GM23338 (cell line): ENCODE measurements at regions not wholly inside any gene's neighbourhood (a gene's known extent, or its start where the extent isn't known, plus 50 kb on each side); places are given as distances from the start of the nearest gene placed in this dataset.

ENCODE experiments used
- ATAC-seq: fragments of 200-7000 bp; cut with Tn5 transposase; 3 replicates; pipeline ENCODE4 v1.9.1; 2020
- DNase-seq: peaks from one replicate; pipeline ENCODE4 v3.0.0-alpha.2; 2015; ENCODE audit warnings: low spot score
- H2AFZ ChIP-seq: fragments of 200-600 bp; sonication (generic); 2 replicates; pipeline ENCODE4 v1.8.0; 2016; ENCODE audit warnings: antibody characterized with exemption, mild to moderate bottlenecking, moderate library complexity
- H3F3A ChIP-seq: fragments of 200-600 bp; sonication (generic); replicated peaks from 2 replicates; pipeline ENCODE4 v1.8.0; 2017; ENCODE audit warnings: antibody characterized with exemption, mixed run types, low read depth
- H3K27ac ChIP-seq: fragments of 200-600 bp; sonication (generic); 2 replicates; pipeline ENCODE4 v1.6.1; 2016; ENCODE audit warnings: low read depth
- H3K27me3 ChIP-seq: fragments of 200-600 bp; sonication (generic); 2 replicates; pipeline ENCODE4 v1.8.0; 2016; ENCODE audit warnings: mild to moderate bottlenecking, mixed run types, moderate library complexity; ENCODE audit not compliant: insufficient read depth
- H3K36me3 ChIP-seq: fragments of 200-600 bp; sonication (generic); 2 replicates; pipeline ENCODE4 v1.8.0; 2016; ENCODE audit warnings: mild to moderate bottlenecking; ENCODE audit not compliant: insufficient read depth
- H3K4me1 ChIP-seq: fragments of 200-600 bp; sonication (generic); 2 replicates; pipeline ENCODE4 v1.8.0; 2016; ENCODE audit warnings: mild to moderate bottlenecking, moderate library complexity; ENCODE audit not compliant: insufficient read depth
- H3K4me2 ChIP-seq: fragments of 200-600 bp; sonication (generic); 2 replicates; pipeline ENCODE4 v1.7.1; 2017; ENCODE audit warnings: mixed run types
- H3K4me3 ChIP-seq: fragments of 200-600 bp; sonication (generic); 2 replicates; pipeline ENCODE4 v1.6.1; 2016; ENCODE audit warnings: mixed run types
- H3K79me2 ChIP-seq: fragments of 200-600 bp; sonication (generic); replicated peaks from 2 replicates; pipeline ENCODE4 v1.8.0; 2017; ENCODE audit warnings: mild to moderate bottlenecking; ENCODE audit not compliant: insufficient read depth
- H3K9me2 ChIP-seq: fragments of 200-600 bp; sonication (generic); 2 replicates; pipeline ENCODE4 v1.8.0; 2017; ENCODE audit not compliant: insufficient read depth
- H4K20me1 ChIP-seq: fragments of 200-600 bp; sonication (generic); replicated peaks from 2 replicates; pipeline ENCODE4 v1.8.0; 2017; ENCODE audit warnings: mild to moderate bottlenecking; ENCODE audit not compliant: insufficient read depth
- H3K27ac Mint-ChIP-seq: 2 replicates; pipeline ENCODE4 v1.8.0; 2020; ENCODE audit warnings: inconsistent platforms, mild to moderate bottlenecking, moderate library complexity, mixed read lengths
- H3K27me3 Mint-ChIP-seq: 3 replicates; pipeline ENCODE4 v1.8.0; 2022; ENCODE audit warnings: low read depth, mild to moderate bottlenecking, moderate library complexity, mixed read lengths, inconsistent platforms; ENCODE audit not compliant: insufficient read depth, poor library complexity
- H3K36me3 Mint-ChIP-seq: 3 replicates; pipeline ENCODE4 v1.8.0; 2021; ENCODE audit warnings: low read depth, mild to moderate bottlenecking, inconsistent platforms, moderate library complexity, mixed read lengths
- H3K4me1 Mint-ChIP-seq: 3 replicates; pipeline ENCODE4 v1.8.0; 2020; ENCODE audit warnings: mild to moderate bottlenecking, inconsistent platforms, mixed read lengths
- H3K4me3 Mint-ChIP-seq: 3 replicates; pipeline ENCODE4 v1.8.0; 2021; ENCODE audit warnings: moderate library complexity, mild to moderate bottlenecking, inconsistent platforms, mixed read lengths
- H3K9me3 Mint-ChIP-seq: 3 replicates; pipeline ENCODE4 v1.8.0; 2020; ENCODE audit warnings: moderate library complexity, mild to moderate bottlenecking, inconsistent platforms, mixed read lengths
- EZH2 ChIP-seq: fragments of 200-600 bp; sonication (generic); IDR thresholded peaks from one replicate; pipeline ENCODE4 v1.8.0; 2017; ENCODE audit warnings: antibody characterized with exemption, mild to moderate bottlenecking, low read depth; ENCODE audit not compliant: unreplicated experiment
- EZH2phosphoT487 ChIP-seq: fragments of 200-600 bp; sonication (generic); IDR thresholded peaks from one replicate; pipeline ENCODE4 v1.8.1; 2018; ENCODE audit warnings: antibody characterized with exemption; ENCODE audit not compliant: unreplicated experiment
- JUNB ChIP-seq: IDR thresholded peaks from one replicate; pipeline ENCODE4 v1.6.1; 2016; ENCODE audit warnings: antibody characterized with exemption; ENCODE audit not compliant: unreplicated experiment
- NANOG ChIP-seq: IDR thresholded peaks from 2 replicates; pipeline ENCODE4 v1.6.1; 2016; ENCODE audit warnings: antibody characterized with exemption, borderline replicate concordance
- POLR2AphosphoS5 ChIP-seq: IDR thresholded peaks from 2 replicates; pipeline ENCODE4 v1.6.1; 2016; ENCODE audit warnings: antibody characterized with exemption, low read depth
- STAT1 ChIP-seq: IDR thresholded peaks from one replicate; pipeline ENCODE4 v1.6.1; 2016; ENCODE audit warnings: antibody characterized with exemption; ENCODE audit not compliant: unreplicated experiment
- TF ChIP-seq, protein P1 (sequence below): IDR thresholded peaks from one replicate; pipeline ENCODE4 v1.6.1; 2018; ENCODE audit warnings: antibody characterized with exemption; ENCODE audit not compliant: unreplicated experiment
- TF ChIP-seq, protein P2 (sequence below): IDR thresholded peaks from 2 replicates; pipeline ENCODE4 v1.6.1; 2016; ENCODE audit warnings: antibody characterized with exemption
- TF ChIP-seq, protein P3 (sequence below): fragments of 250-450 bp; sonication (Bioruptor Pico); IDR thresholded peaks from 2 replicates; pipeline ENCODE4 v1.5.0; 2020; ENCODE audit warnings: mild to moderate bottlenecking, moderate library complexity

DNA sequence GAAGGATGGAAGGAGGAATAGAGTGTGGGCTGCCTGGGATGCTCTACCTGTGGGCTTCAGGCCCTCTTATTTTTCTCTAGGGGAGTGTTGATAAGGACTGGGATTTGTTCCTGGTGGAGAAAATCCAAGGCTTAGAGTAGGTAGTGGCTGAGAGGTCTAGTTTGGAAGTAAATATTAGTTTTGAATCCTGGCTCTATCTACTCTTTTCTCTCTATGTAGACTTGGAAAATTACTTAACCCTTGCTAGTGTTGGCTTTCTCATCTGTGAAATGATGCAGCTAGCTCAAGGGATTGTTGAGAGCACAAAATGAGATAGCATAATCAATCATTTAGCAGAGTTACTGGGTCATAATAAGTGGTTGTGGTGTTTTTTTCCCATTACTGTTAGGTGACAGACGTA lies 102.7 kb upstream of the MLIP start:
- Histone ChIP-seq H2AFZ (no peak overlapping the region), H3K27ac (no peak overlapping the region), H4K20me1 (no peaks in the 10 kb centered on the region), H3K27me3 (no peaks in the 10 kb centered on the region), H3K4me3 (no peak overlapping the region), H3K4me1 (no peaks in the 10 kb centered on the region), H3K4me2 (no peak overlapping the region), H3K9me2 (no peaks in the 10 kb centered on the region), H3K36me3 (no peaks in the 10 kb centered on the region), H3F3A (no peaks in the 10 kb centered on the region), H3K79me2 (no peaks in the 10 kb centered on the region)
- DNase-seq (no peak), ATAC-seq (no peak)
- Mint-ChIP-seq H3K4me1 (no peaks in the 10 kb centered on the region), H3K4me3 (no peak overlapping the region), H3K36me3 (no peaks in the 10 kb centered on the region), H3K9me3 (no peaks in the 10 kb centered on the region), H3K27ac (no peak overlapping the region), H3K27me3 (no peaks in the 10 kb centered on the region)
- TF ChIP-seq JUNB = no peak
- no peak for TF ChIP-seq STAT1
- TF ChIP-seq NANOG = no peak
- TF ChIP-seq, protein P1, sequence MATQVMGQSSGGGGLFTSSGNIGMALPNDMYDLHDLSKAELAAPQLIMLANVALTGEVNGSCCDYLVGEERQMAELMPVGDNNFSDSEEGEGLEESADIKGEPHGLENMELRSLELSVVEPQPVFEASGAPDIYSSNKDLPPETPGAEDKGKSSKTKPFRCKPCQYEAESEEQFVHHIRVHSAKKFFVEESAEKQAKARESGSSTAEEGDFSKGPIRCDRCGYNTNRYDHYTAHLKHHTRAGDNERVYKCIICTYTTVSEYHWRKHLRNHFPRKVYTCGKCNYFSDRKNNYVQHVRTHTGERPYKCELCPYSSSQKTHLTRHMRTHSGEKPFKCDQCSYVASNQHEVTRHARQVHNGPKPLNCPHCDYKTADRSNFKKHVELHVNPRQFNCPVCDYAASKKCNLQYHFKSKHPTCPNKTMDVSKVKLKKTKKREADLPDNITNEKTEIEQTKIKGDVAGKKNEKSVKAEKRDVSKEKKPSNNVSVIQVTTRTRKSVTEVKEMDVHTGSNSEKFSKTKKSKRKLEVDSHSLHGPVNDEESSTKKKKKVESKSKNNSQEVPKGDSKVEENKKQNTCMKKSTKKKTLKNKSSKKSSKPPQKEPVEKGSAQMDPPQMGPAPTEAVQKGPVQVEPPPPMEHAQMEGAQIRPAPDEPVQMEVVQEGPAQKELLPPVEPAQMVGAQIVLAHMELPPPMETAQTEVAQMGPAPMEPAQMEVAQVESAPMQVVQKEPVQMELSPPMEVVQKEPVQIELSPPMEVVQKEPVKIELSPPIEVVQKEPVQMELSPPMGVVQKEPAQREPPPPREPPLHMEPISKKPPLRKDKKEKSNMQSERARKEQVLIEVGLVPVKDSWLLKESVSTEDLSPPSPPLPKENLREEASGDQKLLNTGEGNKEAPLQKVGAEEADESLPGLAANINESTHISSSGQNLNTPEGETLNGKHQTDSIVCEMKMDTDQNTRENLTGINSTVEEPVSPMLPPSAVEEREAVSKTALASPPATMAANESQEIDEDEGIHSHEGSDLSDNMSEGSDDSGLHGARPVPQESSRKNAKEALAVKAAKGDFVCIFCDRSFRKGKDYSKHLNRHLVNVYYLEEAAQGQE = no peak
- TF ChIP-seq POLR2AphosphoS5 = no peak

DNA sequence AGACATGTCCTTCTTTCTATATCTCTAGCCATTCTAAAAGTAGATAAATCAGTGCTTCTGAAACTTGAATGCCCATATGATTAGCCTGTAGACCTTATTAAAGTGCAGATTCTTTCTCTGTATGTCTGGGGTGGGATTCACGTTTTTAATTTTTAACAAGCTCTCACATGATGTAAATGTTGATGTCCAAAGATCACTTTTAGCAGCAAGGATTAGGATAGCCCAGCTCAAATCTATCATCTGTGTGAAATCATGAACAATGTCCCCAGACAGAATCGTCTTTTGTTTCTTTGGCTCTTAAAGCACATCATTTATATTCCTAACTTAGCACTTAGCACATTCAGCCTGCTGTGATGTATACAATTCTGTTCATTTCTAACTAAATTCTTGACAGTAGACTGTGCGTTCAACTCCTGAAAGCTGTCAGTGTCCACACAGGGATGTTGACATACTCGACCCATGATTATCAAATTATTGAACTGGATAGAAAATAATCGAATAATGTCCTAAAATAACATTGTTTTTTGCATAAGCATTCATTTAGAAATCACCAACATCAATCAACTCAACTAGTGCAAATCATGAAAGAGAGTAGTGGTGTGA lies 102.1 kb upstream of the MLIP start:
- Histone ChIP-seq H3K79me2 (no peaks in the 10 kb centered on the region), H4K20me1 (no peaks in the 10 kb centered on the region), H3K9me2 (no peaks in the 10 kb centered on the region), H3K36me3 (no peaks in the 10 kb centered on the region), H3K4me1 (no peaks in the 10 kb centered on the region), H3F3A (no peaks in the 10 kb centered on the region), H3K27ac (no peak overlapping the region), H3K4me2 (no peak overlapping the region), H2AFZ (no peak overlapping the region), H3K27me3 (no peaks in the 10 kb centered on the region), H3K4me3 (no peak overlapping the region)
- TF ChIP-seq EZH2phosphoT487 (no peak), EZH2 (no peak)
- TF ChIP-seq, protein P2, sequence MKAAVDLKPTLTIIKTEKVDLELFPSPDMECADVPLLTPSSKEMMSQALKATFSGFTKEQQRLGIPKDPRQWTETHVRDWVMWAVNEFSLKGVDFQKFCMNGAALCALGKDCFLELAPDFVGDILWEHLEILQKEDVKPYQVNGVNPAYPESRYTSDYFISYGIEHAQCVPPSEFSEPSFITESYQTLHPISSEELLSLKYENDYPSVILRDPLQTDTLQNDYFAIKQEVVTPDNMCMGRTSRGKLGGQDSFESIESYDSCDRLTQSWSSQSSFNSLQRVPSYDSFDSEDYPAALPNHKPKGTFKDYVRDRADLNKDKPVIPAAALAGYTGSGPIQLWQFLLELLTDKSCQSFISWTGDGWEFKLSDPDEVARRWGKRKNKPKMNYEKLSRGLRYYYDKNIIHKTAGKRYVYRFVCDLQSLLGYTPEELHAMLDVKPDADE = no peak
- TF ChIP-seq, protein P3, sequence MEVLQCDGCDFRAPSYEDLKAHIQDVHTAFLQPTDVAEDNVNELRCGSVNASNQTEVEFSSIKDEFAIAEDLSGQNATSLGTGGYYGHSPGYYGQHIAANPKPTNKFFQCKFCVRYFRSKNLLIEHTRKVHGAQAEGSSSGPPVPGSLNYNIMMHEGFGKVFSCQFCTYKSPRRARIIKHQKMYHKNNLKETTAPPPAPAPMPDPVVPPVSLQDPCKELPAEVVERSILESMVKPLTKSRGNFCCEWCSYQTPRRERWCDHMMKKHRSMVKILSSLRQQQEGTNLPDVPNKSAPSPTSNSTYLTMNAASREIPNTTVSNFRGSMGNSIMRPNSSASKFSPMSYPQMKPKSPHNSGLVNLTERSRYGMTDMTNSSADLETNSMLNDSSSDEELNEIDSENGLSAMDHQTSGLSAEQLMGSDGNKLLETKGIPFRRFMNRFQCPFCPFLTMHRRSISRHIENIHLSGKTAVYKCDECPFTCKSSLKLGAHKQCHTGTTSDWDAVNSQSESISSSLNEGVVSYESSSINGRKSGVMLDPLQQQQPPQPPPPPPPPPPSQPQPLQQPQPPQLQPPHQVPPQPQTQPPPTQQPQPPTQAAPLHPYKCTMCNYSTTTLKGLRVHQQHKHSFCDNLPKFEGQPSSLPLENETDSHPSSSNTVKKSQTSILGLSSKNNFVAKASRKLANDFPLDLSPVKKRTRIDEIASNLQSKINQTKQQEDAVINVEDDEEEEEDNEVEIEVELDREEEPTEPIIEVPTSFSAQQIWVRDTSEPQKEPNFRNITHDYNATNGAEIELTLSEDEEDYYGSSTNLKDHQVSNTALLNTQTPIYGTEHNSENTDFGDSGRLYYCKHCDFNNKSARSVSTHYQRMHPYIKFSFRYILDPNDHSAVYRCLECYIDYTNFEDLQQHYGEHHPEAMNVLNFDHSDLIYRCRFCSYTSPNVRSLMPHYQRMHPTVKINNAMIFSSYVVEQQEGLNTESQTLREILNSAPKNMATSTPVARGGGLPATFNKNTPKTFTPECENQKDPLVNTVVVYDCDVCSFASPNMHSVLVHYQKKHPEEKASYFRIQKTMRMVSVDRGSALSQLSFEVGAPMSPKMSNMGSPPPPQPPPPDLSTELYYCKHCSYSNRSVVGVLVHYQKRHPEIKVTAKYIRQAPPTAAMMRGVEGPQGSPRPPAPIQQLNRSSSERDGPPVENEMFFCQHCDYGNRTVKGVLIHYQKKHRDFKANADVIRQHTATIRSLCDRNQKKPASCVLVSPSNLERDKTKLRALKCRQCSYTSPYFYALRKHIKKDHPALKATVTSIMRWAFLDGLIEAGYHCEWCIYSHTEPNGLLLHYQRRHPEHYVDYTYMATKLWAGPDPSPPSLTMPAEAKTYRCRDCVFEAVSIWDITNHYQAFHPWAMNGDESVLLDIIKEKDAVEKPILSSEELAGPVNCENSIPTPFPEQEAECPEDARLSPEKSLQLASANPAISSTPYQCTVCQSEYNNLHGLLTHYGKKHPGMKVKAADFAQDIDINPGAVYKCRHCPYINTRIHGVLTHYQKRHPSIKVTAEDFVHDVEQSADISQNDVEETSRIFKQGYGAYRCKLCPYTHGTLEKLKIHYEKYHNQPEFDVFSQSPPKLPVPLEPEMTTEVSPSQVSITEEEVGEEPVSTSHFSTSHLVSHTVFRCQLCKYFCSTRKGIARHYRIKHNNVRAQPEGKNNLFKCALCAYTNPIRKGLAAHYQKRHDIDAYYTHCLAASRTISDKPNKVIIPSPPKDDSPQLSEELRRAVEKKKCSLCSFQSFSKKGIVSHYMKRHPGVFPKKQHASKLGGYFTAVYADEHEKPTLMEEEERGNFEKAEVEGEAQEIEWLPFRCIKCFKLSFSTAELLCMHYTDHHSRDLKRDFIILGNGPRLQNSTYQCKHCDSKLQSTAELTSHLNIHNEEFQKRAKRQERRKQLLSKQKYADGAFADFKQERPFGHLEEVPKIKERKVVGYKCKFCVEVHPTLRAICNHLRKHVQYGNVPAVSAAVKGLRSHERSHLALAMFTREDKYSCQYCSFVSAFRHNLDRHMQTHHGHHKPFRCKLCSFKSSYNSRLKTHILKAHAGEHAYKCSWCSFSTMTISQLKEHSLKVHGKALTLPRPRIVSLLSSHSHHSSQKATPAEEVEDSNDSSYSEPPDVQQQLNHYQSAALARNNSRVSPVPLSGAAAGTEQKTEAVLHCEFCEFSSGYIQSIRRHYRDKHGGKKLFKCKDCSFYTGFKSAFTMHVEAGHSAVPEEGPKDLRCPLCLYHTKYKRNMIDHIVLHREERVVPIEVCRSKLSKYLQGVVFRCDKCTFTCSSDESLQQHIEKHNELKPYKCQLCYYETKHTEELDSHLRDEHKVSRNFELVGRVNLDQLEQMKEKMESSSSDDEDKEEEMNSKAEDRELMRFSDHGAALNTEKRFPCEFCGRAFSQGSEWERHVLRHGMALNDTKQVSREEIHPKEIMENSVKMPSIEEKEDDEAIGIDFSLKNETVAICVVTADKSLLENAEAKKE (CRISPR knock-in tag) = no peak
- no peaks in the 10 kb centered on the region for H3K27me3 Mint-ChIP-seq
- H3K27ac Mint-ChIP-seq = no peak overlapping the region
- H3K4me3 Mint-ChIP-seq = no peak overlapping the region
- no peak for ATAC-seq
- no peaks in the 10 kb centered on the region for H3K36me3 Mint-ChIP-seq
- no peaks in the 10 kb centered on the region for H3K9me3 Mint-ChIP-seq
- DNase-seq = no peak
- no peaks in the 10 kb centered on the region; the same call in 2 of the 3 replicates for H3K4me1 Mint-ChIP-seq
